ENCODE measurements at regions not wholly inside any gene's neighbourhood (a gene's known extent, or its start where the extent isn't known, plus 50 kb on each side); places are given as distances from the start of the nearest gene placed in this dataset.
"Not testable (repeated sequence)": the region's sequence is repeated elsewhere in the genome, so short reads cannot be mapped to it uniquely, and the experiment has no call there.

DNA sequence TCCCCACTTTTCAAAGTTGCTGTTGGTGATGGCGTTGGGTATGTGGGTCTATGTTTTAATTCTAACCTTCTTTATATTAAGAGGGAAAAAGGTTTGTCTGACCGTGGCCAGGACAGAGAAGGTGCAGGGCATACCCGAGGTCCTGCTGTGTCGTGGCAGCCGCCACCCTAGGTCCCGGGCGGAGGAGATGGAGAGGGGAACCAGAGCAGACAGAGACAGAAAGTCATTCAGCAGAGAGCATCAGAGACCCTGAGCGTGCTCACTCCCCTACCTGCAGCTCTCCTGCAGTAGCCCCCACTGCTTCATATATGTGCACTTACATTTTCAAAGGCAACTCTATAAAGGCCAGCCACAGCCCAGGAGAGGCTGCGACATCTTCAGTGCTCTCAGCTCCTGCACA, 327.2 kb upstream of the TNRC6C start:
- Histone ChIP-seq H3K9me3 (peaks cover 0 to 17% (median 0%) of the 10 kb centered on the region in 11 donors), H3K27ac (no peak overlapping the region), H3K36me3 (no peaks in the 10 kb centered on the region), H3K4me1 (no peaks in the 10 kb centered on the region), H3K4me3 (no peak overlapping the region), H3K27me3 (no peaks in the 10 kb centered on the region)
- ATAC-seq = no peak
- no peak for DNase-seq
- intact Hi-C loops (cut with DNase I) = no loop called here
- WGBS, 2 donors = 93 to 97% methylated on average over 9 of the region's 9 CpGs
- TF ChIP-seq, protein P1, sequence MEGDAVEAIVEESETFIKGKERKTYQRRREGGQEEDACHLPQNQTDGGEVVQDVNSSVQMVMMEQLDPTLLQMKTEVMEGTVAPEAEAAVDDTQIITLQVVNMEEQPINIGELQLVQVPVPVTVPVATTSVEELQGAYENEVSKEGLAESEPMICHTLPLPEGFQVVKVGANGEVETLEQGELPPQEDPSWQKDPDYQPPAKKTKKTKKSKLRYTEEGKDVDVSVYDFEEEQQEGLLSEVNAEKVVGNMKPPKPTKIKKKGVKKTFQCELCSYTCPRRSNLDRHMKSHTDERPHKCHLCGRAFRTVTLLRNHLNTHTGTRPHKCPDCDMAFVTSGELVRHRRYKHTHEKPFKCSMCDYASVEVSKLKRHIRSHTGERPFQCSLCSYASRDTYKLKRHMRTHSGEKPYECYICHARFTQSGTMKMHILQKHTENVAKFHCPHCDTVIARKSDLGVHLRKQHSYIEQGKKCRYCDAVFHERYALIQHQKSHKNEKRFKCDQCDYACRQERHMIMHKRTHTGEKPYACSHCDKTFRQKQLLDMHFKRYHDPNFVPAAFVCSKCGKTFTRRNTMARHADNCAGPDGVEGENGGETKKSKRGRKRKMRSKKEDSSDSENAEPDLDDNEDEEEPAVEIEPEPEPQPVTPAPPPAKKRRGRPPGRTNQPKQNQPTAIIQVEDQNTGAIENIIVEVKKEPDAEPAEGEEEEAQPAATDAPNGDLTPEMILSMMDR (IDR thresholded peaks at IDR 0.05) = no peak

GRCh38 chr17:77632619-77633018, 325.9 kb upstream of the TNRC6C start:
- TF ChIP-seq, protein P1 (IDR thresholded peaks at IDR 0.05) = no peak
- no peaks in the 10 kb centered on the region for H3K27me3 ChIP-seq
- H3K9me3 ChIP-seq = peaks cover 0 to 4% (median 0%) of the 10 kb centered on the region in 11 donors
- no peak overlapping the region for H3K4me3 ChIP-seq
- WGBS, 2 donors = 85 to 87% methylated on average over 6 of the region's 6 CpGs
- no peak for DNase-seq
- peaks cover 0 to under 1% (median 0%) of the 10 kb centered on the region in 9 donors for H3K4me1 ChIP-seq
- ATAC-seq = no peak
- H3K36me3 ChIP-seq = no peaks in the 10 kb centered on the region
- intact Hi-C loops (cut with DNase I) = no loop called here
- H3K27ac ChIP-seq = no peak overlapping the region

DNA sequence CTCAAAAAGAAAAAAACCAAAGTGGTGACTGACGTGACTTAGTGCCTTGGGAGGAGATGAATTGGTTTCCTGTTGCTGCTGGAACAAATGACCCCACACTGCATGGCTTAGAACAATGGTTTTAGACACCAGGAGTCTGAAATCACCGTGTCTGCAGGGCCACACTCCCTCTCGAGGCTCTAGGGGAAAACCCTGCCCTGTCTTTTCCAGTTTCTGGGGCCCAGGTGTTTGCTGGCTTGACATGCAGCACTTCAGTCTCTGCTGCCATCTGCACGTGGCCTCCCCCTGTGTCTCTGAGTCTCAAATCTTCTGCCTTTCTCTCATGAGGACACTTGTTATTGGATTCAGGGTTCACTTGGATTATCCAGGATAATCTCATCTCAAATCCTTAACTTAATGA, 323.8 kb upstream of the TNRC6C start:
- peak in 1 of 8 donors; percentile 25 for ATAC-seq
- intact Hi-C loops (cut with DNase I) = no loop called here
- Histone ChIP-seq H3K36me3 (no peaks in the 10 kb centered on the region), H3K4me1 (peaks cover 0 to 4% (median 0%) of the 10 kb centered on the region in 9 donors), H3K27me3 (peaks cover 0 to 7% (median 5%) of the 10 kb centered on the region in 7 donors), H3K9me3 (no peaks in the 10 kb centered on the region), H3K27ac (no peak overlapping the region), H3K4me3 (no peak overlapping the region)
- DNase-seq = no peak
- TF ChIP-seq, protein P1 (IDR thresholded peaks at IDR 0.05) = no peak
- 56 to 66% methylated on average over 4 of the region's 4 CpGs for WGBS, 2 donors

DNA sequence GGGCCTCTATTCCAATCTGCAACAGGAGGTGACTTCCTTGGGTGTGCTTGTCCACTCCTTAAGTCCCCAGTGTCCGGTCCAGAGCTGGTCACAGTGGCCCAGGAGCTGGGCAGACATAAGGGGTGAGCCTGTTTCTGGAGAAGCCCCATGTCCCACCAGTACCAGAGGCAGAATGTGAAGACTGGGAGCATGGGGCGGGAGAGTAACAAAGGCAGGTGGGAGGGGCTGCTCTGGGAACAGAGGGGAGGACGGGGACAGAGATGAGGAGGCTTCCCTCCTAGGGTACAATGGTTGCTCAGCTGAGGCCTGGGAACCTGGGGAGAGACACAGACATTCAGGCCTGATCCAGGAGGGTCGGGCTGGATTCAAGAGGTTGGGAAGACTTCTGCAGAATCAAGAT, 323.3 kb upstream of the TNRC6C start:
- H3K4me1 ChIP-seq = peaks cover 0 to 4% (median 0%) of the 10 kb centered on the region in 9 donors
- H3K27ac ChIP-seq = no peak overlapping the region
- H3K27me3 ChIP-seq = peaks cover 0 to 7% (median 5%) of the 10 kb centered on the region in 7 donors
- intact Hi-C loops (cut with DNase I) = no loop called here
- H3K9me3 ChIP-seq = no peaks in the 10 kb centered on the region
- DNase-seq (no peak), ATAC-seq (no peak)
- TF ChIP-seq, protein P1 (IDR thresholded peaks at IDR 0.05) = no peak
- H3K4me3 ChIP-seq = no peak overlapping the region
- no peaks in the 10 kb centered on the region for H3K36me3 ChIP-seq
- 94 to 95% methylated on average over 4 of the region's 4 CpGs for WGBS, 2 donors

- H3K27me3 ChIP-seq; H3K4me3 ChIP-seq; DNase-seq; H3K36me3 ChIP-seq; H3K27ac ChIP-seq; intact Hi-C loops (cut with DNase I); H3K4me1 ChIP-seq; H3K9me3 ChIP-seq; ATAC-seq: not testable (repeated sequence)
- 67 to 75% methylated on average over 3 of the region's 3 CpGs for WGBS, 2 donors
These were observed 322.7 kb upstream of the TNRC6C start for GRCh38 chr17:77635785-77636184.
